DMS 273 (cell line): ENCODE measurements at regions not wholly inside any gene's neighbourhood (a gene's known extent, or its start where the extent isn't known, plus 50 kb on each side); places are given as distances from the start of the nearest gene placed in this dataset.

Experiments used
- DNase-seq: peaks from one replicate; lab custom pipeline; 2025; ENCODE audit not compliant: unreplicated experiment; lab: John Stamatoyannopoulos, UW

GRCh38 chr10:3631291-3631690, 153.7 kb downstream of the KLF6 start:
- no peak for DNase-seq

- DNase-seq: no peak
Observed at GRCh38 chr10:3625959-3626751, 158.9 kb downstream of the KLF6 start.

- no peak for DNase-seq
Observed at GRCh38 chr10:3624367-3624766, 160.6 kb downstream of the KLF6 start.

- DNase-seq: no peak
Observed at GRCh38 chr10:3623746-3624145, 161.3 kb downstream of the KLF6 start.

GRCh38 chr10:3622845-3623621, 162.0 kb downstream of the KLF6 start:
- DNase-seq: no peak

- no peak for DNase-seq
Observed at GRCh38 chr10:3622427-3622826, 162.6 kb downstream of the KLF6 start.

GRCh38 chr10:3620818-3621217, 164.2 kb downstream of the KLF6 start:
- no peak for DNase-seq

GRCh38 chr10:3619241-3619640, 165.8 kb downstream of the KLF6 start:
- no peak for DNase-seq

- no peak for DNase-seq
Observed at GRCh38 chr10:3616880-3617279, 168.1 kb downstream of the KLF6 start.

GRCh38 chr10:3613318-3613717, 171.7 kb downstream of the KLF6 start:
- DNase-seq: no peak

- no peak for DNase-seq
Observed at GRCh38 chr10:3612183-3613001, 172.6 kb downstream of the KLF6 start.

- DNase-seq: no peak
Observed at GRCh38 chr10:3606309-3606708, 178.7 kb downstream of the KLF6 start.

GRCh38 chr10:3605882-3606281, 179.1 kb downstream of the KLF6 start:
- no peak for DNase-seq

- no peak for DNase-seq
Observed at GRCh38 chr10:3595736-3596135, 189.3 kb downstream of the KLF6 start.

GRCh38 chr10:3593611-3594010, 191.4 kb downstream of the KLF6 start:
- DNase-seq: no peak

- DNase-seq: no peak
Observed at GRCh38 chr10:3592424-3592823, 192.6 kb downstream of the KLF6 start.

GRCh38 chr10:3588816-3589215, 196.2 kb downstream of the KLF6 start:
- no peak for DNase-seq

- no peak for DNase-seq
Observed at GRCh38 chr10:3588346-3588745, 196.7 kb downstream of the KLF6 start.

- DNase-seq: no peak
Observed at GRCh38 chr10:3584926-3585784, 199.9 kb downstream of the KLF6 start.

GRCh38 chr10:3580565-3580964, 204.4 kb downstream of the KLF6 start:
- DNase-seq: no peak

GRCh38 chr10:3579845-3580244, 205.2 kb downstream of the KLF6 start:
- no peak for DNase-seq
